AG04450 (cell line): ENCODE measurements at regions not wholly inside any gene's neighbourhood (a gene's known extent, or its start where the extent isn't known, plus 50 kb on each side); places are given as distances from the start of the nearest gene placed in this dataset.

Experiments
- CTCF ChIA-PET: fragments of 300-600, 350-600 bp; formaldehyde crosslinking; extraction: SDS; loops from one replicate; lab custom pipeline; 2022; ENCODE audit warnings: antibody characterized with exemption, inconsistent platforms; lab: Charles Lee
- POLR2A ChIA-PET: fragments of 350-600 bp; formaldehyde crosslinking; extraction: SDS; loops from one replicate; lab custom pipeline; 2021; ENCODE audit warnings: antibody characterized with exemption, inconsistent platforms; lab: Yijun Ruan, JAX
- DNase-seq: peaks from one replicate; pipeline ENCODE4 v3.0.0-alpha.2; 2011; ENCODE audit warnings: low read depth, low spot score
- H3K27ac ChIP-seq: one replicate; pipeline ENCODE4 v1.5.1; 2012; ENCODE audit warnings: low read depth, low read length, control low read depth
- H3K27me3 ChIP-seq: one replicate; pipeline ENCODE4 v1.6.0; 2012; ENCODE audit warnings: low read length; ENCODE audit not compliant: control insufficient read depth, insufficient read depth
- H3K4me3 ChIP-seq: 2 replicates; pipeline ENCODE4 v1.5.1; 2011; ENCODE audit warnings: mild to moderate bottlenecking, low read depth, low read length, control low read depth
- H3K9me3 ChIP-seq: 2 replicates; pipeline ENCODE4 v1.5.1; 2012; ENCODE audit warnings: low read length; ENCODE audit not compliant: control insufficient read depth, insufficient read depth
- TF ChIP-seq, protein P1 (sequence below): IDR thresholded peaks from 2 replicates; pipeline ENCODE4 v1.5.1; 2011; ENCODE audit warnings: low read depth, low read length, control low read depth, inconsistent platforms

DNA sequence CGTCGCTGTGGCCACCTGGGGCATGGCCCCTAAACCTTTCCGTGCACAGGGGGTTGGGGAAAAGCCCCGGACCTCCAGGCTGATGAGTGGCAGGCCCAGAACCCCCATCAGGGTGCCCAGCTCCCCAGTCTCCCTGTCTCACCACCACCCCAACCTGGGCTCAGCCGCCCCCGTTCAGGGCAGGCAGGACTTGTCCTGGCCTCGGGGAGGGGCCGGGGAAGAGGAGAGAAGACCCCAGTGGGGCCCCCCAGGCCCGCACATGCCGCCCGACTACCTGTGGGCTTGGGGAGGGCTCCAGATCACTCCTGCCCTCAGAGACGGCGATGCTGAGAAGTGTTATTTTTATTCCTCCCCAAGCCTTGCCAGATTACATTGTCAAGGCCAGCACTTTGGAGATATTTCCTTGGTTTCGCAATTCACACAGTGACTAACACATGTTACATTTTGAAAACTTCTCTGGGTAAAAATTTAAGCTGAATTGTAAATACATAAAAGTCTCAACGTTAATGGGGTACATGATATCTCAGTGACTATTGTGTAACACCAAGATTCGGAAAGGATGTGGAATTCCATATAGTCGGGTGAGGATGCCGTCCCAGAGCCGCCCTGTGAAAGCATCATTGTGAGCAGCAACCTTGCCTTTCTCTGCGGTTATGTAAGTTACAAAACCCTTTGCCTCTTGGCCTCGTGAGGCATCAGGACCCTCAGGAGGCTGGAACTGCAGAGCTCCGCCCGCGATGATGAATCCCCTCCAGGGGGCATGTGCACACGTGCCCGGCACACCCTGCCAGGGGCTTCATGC lies 85.6 kb upstream of the DIO3 start:
- ChIA-PET POLR2A (no interaction called here), CTCF (no interaction called here)
- Histone ChIP-seq H3K27me3 (peaks cover 4% of the 10 kb centered on the region), H3K9me3 (peaks cover 5% of the 10 kb centered on the region; the same call in 1 of the 2 replicates), H3K27ac (peak overlapping the region; percentile 11), H3K4me3 (no peak overlapping the region)
- peak; percentile 15 for DNase-seq
- TF ChIP-seq, protein P1, sequence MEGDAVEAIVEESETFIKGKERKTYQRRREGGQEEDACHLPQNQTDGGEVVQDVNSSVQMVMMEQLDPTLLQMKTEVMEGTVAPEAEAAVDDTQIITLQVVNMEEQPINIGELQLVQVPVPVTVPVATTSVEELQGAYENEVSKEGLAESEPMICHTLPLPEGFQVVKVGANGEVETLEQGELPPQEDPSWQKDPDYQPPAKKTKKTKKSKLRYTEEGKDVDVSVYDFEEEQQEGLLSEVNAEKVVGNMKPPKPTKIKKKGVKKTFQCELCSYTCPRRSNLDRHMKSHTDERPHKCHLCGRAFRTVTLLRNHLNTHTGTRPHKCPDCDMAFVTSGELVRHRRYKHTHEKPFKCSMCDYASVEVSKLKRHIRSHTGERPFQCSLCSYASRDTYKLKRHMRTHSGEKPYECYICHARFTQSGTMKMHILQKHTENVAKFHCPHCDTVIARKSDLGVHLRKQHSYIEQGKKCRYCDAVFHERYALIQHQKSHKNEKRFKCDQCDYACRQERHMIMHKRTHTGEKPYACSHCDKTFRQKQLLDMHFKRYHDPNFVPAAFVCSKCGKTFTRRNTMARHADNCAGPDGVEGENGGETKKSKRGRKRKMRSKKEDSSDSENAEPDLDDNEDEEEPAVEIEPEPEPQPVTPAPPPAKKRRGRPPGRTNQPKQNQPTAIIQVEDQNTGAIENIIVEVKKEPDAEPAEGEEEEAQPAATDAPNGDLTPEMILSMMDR, result no peak

DNA sequence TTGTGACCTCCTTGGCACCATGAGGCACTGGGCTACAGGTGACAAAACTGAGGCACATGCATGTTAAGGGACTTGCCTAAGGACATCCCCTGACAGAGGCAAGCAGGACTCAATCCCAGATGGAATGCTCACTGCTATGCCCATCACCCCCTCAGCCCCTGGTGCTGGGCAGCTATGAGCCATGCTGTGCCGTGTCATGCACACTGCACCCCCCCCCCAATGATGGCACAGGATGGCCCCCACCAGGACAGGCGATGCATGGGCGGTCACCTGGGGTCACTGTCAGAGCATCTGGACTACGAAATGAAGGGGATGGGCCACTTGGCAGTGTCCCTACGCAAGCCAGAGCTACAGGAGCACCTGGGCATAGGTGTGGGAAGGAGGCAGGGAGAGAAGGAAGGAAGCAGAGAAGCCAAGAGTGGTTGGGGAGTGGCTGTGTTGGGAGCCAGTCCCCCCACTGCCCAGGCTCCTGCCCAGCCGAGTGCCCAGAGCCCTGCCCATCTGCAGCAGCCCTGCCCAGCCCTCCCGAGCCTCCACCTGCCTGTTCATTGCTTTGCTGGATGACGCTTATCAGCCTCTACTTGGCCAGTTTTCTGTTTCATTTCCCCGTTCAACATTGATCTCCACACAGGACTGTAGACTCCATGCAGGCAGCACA lies 84.9 kb upstream of the DIO3 start:
- H3K27ac ChIP-seq, result peak overlapping the region; percentile 11
- TF ChIP-seq, protein P1, result no peak
- no peak overlapping the region for H3K4me3 ChIP-seq
- CTCF ChIA-PET, result no interaction called here
- POLR2A ChIA-PET, result no interaction called here
- H3K9me3 ChIP-seq, result peaks cover 5% of the 10 kb centered on the region; the same call in 1 of the 2 replicates
- DNase-seq, result no peak
- H3K27me3 ChIP-seq, result peaks cover 4% of the 10 kb centered on the region

DNA sequence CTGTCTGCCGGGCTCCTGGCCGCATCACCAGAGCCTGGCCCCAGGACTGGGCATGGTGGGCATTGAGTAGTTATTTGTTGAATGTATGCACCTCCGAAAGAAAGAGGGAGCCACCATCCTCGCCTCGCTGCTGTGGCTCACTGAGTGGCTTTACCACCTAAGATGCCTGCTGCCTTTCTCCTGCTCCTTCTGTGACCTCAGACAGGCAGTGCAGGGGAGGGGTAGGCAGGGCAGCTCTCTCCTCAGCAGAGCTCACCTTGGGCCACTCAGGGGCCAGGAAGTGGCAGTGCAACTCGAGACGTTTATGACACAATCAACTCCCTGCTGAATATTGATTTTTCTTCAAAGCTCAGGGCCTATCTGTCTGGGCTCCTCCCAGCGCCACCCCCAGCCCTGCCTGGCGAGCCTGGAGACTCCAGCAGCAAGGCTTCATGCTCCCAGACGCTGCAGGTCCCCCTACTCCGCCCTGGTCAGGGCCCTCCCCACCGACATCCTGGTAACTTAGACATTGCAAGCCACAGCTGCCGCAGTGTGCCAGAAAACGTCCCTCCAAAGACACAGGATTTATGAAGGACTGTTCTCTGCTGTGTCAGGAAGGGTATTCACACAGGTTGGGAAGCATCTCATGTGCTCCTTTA lies 84.3 kb upstream of the DIO3 start:
- Histone ChIP-seq H3K4me3 (no peak overlapping the region), H3K27ac (no peak overlapping the region), H3K27me3 (peaks cover 6% of the 10 kb centered on the region), H3K9me3 (peaks cover under 1% of the 10 kb centered on the region)
- no peak for DNase-seq
- CTCF ChIA-PET, result no interaction called here
- POLR2A ChIA-PET, result no interaction called here
- TF ChIP-seq, protein P1, result no peak

DNA sequence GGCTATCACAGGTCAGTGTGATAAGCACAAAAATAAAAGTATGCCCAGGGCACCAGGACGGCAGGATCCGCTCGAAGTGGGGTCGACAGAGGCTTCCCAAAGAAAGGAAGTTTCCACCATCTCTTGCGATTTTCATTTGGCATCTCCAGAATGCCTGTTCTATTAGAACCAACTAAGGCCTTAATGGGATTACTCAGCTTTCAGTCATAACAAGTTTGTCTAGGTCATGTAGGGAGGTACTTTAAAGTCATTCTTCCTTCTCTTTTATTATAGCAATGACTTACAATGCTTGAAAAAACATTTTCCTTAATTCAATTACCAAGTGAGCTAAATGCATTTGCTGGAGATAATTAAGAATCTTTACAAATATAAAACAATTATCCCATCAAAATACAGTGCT lies 83.6 kb upstream of the DIO3 start:
- H3K4me3 ChIP-seq, result no peak overlapping the region
- no peak for DNase-seq
- ChIA-PET POLR2A (no interaction called here), CTCF (no interaction called here)
- no peak overlapping the region for H3K27ac ChIP-seq
- TF ChIP-seq, protein P1, result no peak
- peaks cover 7% of the 10 kb centered on the region for H3K27me3 ChIP-seq
- H3K9me3 ChIP-seq, result no peaks in the 10 kb centered on the region; the same call in none of the 2 replicates
